CD4-positive, alpha-beta T cell (primary cell): ENCODE measurements at regions not wholly inside any gene's neighbourhood (a gene's known extent, or its start where the extent isn't known, plus 50 kb on each side); places are given as distances from the start of the nearest gene placed in this dataset.

Experiments
- ATAC-seq: fragments of 200-7000 bp; cut with Tn5 transposase; one replicate; pipeline ENCODE4 v1.10.0; 2022; ENCODE audit warnings: mild to moderate bottlenecking; ENCODE audit not compliant: poor library complexity
- CTCF ChIA-PET: fragments of 350-600 bp; sonication (Branson Sonifier 250); formaldehyde crosslinking; loops from one replicate; lab custom pipeline; 2021; ENCODE audit warnings: antibody characterized with exemption, inconsistent platforms; lab: Charles Lee
- POLR2A ChIA-PET: fragments of 350-600 bp; sonication (Branson Sonifier 250); formaldehyde crosslinking; loops from one replicate; lab custom pipeline; 2021; ENCODE audit warnings: antibody characterized with exemption, inconsistent platforms; lab: Charles Lee
- DNase-seq, 14 experiments: peaks; one replicate each; pipeline ENCODE4 v3.0.0-alpha.2; 2013 to 2020; ENCODE audit warnings: mixed read lengths in 2 of 14
- H3K27ac ChIP-seq, 2 donors: one replicate each; pipeline versions ENCODE4 v1.5.1 to v1.7.0; 2013; ENCODE audit warnings: low read length in 2 of 2, low read depth in 1 of 2, mild to moderate bottlenecking in 1 of 2
- H3K27me3 ChIP-seq, 2 experiments: 1 replicate in 1 of 2; 2 replicates in 1 of 2; pipeline versions ENCODE4 v1.6.1 to v1.7.0; 2013; ENCODE audit warnings: low read length in 2 of 2, control low read depth in 1 of 2, mild to moderate bottlenecking in 1 of 2, moderate library complexity in 1 of 2; ENCODE audit not compliant: insufficient read depth in 2 of 2, control insufficient read depth in 1 of 2
- H3K36me3 ChIP-seq: one replicate; pipeline ENCODE4 v1.6.1; 2013; ENCODE audit warnings: low read length, control low read depth; ENCODE audit not compliant: insufficient read depth
- H3K4me1 ChIP-seq: one replicate; pipeline ENCODE4 v1.6.1; 2013; ENCODE audit warnings: low read length, control low read depth; ENCODE audit not compliant: insufficient read depth
- H3K4me3 ChIP-seq: one replicate; pipeline ENCODE4 v1.5.1; 2013; ENCODE audit warnings: mild to moderate bottlenecking, low read length, moderate library complexity
- H3K9me3 ChIP-seq, 2 experiments: 1 replicate in 1 of 2; 2 replicates in 1 of 2; pipeline versions ENCODE4 v1.6.1 to v1.7.0; 2013; ENCODE audit warnings: low read length in 2 of 2, mild to moderate bottlenecking in 2 of 2, control low read depth in 1 of 2, moderate library complexity in 1 of 2; ENCODE audit not compliant: control insufficient read depth in 1 of 2, insufficient read depth in 1 of 2
- H3K27ac Mint-ChIP-seq: one replicate; pipeline ENCODE4 v1.8.0; 2020; ENCODE audit warnings: mixed read lengths
- H3K27me3 Mint-ChIP-seq: one replicate; pipeline ENCODE4 v1.8.0; 2021; ENCODE audit warnings: mixed read lengths
- H3K36me3 Mint-ChIP-seq: one replicate; pipeline ENCODE4 v1.8.0; 2021; ENCODE audit warnings: low read depth, mixed read lengths
- H3K4me1 Mint-ChIP-seq: one replicate; pipeline ENCODE4 v1.8.0; 2021; ENCODE audit warnings: low read depth, mixed read lengths
- H3K4me3 Mint-ChIP-seq: one replicate; pipeline ENCODE4 v1.8.0; 2020; ENCODE audit warnings: mild to moderate bottlenecking, mixed read lengths
- H3K9me3 Mint-ChIP-seq: one replicate; pipeline ENCODE4 v1.8.0; 2020; ENCODE audit warnings: mixed read lengths
- intact Hi-C, 2 experiments: fragments of 100-400 bp; cut with DNase I in 1 of 2; cut with micrococcal nuclease in 1 of 2; formaldehyde crosslinking; loops; one replicate each; pipeline versions ENCODE4 v1.15.1 to v1.9.0; 2023 to 2025; cut with DNase I, micrococcal nuclease
- TF ChIP-seq, protein P1 (sequence below): fragments of 200-600 bp; IDR thresholded peaks from one replicate; pipeline ENCODE4 v1.8.0; 2022; ENCODE audit warnings: antibody characterized with exemption, mild to moderate bottlenecking

DNA sequence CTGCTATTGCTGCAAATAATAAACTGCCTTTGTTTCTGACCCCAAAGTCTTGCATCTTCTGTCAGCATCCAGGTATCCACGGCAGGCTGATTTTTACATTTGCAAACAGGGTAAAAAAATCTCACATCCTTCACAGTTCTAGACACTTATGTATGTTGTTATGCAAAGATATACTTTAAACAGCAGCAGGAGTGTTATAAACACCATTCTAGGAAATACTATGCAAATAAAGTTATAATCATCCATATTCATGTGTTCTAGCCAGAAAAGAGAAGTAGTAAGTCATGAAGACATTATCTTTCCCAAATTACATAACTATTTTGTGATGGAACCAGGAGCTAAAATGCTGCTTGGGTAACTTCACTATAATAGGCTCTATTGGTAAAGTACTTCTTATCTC, 534.2 kb downstream of the LTN1 start:
- no peaks in the 10 kb centered on the region for H3K9me3 Mint-ChIP-seq
- ATAC-seq (no peak), DNase-seq (no peak)
- Histone ChIP-seq H3K4me1 (no peaks in the 10 kb centered on the region), H3K9me3 (no peaks in the 10 kb centered on the region), H3K4me3 (no peak overlapping the region), H3K36me3 (no peaks in the 10 kb centered on the region), H3K27me3 (no peaks in the 10 kb centered on the region), H3K27ac (no peak overlapping the region)
- no peaks in the 10 kb centered on the region for H3K4me1 Mint-ChIP-seq
- TF ChIP-seq, protein P1, sequence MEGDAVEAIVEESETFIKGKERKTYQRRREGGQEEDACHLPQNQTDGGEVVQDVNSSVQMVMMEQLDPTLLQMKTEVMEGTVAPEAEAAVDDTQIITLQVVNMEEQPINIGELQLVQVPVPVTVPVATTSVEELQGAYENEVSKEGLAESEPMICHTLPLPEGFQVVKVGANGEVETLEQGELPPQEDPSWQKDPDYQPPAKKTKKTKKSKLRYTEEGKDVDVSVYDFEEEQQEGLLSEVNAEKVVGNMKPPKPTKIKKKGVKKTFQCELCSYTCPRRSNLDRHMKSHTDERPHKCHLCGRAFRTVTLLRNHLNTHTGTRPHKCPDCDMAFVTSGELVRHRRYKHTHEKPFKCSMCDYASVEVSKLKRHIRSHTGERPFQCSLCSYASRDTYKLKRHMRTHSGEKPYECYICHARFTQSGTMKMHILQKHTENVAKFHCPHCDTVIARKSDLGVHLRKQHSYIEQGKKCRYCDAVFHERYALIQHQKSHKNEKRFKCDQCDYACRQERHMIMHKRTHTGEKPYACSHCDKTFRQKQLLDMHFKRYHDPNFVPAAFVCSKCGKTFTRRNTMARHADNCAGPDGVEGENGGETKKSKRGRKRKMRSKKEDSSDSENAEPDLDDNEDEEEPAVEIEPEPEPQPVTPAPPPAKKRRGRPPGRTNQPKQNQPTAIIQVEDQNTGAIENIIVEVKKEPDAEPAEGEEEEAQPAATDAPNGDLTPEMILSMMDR: no peak
- peaks cover 10% of the 10 kb centered on the region for H3K27me3 Mint-ChIP-seq
- intact Hi-C loops: no loop called here
- no peak overlapping the region for H3K4me3 Mint-ChIP-seq
- CTCF ChIA-PET: no interaction called here
- POLR2A ChIA-PET: no interaction called here
- no peak overlapping the region for H3K27ac Mint-ChIP-seq
- no peaks in the 10 kb centered on the region for H3K36me3 Mint-ChIP-seq

DNA sequence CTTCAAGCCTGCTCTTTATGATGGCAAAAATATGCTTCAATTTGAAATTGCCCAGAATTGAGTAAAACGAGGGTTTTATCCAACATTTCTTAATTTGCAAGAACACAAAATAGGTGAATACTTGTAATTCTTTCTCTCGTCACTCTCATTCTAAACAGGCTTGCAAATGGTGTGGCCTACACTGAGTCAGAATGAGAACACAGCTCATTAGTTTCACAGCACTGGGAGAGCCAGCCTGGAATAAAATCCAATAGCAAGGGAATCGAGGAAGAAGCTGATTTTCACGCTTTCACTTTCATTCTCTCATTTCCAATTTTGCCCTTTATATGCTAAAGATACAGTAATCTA, 537.5 kb downstream of the LTN1 start:
- ATAC-seq: no peak
- Histone ChIP-seq H3K36me3 (no peaks in the 10 kb centered on the region), H3K4me1 (no peaks in the 10 kb centered on the region), H3K27ac (no peak overlapping the region), H3K9me3 (no peaks in the 10 kb centered on the region), H3K27me3 (no peaks in the 10 kb centered on the region), H3K4me3 (no peak overlapping the region)
- Mint-ChIP-seq H3K27me3 (no peaks in the 10 kb centered on the region), H3K4me1 (no peaks in the 10 kb centered on the region), H3K27ac (no peak overlapping the region), H3K9me3 (no peaks in the 10 kb centered on the region), H3K4me3 (no peak overlapping the region), H3K36me3 (no peaks in the 10 kb centered on the region)
- CTCF ChIA-PET: no interaction called here
- intact Hi-C loops: no loop called here
- no peak for DNase-seq
- TF ChIP-seq, protein P1: no peak
- POLR2A ChIA-PET: no interaction called here

DNA sequence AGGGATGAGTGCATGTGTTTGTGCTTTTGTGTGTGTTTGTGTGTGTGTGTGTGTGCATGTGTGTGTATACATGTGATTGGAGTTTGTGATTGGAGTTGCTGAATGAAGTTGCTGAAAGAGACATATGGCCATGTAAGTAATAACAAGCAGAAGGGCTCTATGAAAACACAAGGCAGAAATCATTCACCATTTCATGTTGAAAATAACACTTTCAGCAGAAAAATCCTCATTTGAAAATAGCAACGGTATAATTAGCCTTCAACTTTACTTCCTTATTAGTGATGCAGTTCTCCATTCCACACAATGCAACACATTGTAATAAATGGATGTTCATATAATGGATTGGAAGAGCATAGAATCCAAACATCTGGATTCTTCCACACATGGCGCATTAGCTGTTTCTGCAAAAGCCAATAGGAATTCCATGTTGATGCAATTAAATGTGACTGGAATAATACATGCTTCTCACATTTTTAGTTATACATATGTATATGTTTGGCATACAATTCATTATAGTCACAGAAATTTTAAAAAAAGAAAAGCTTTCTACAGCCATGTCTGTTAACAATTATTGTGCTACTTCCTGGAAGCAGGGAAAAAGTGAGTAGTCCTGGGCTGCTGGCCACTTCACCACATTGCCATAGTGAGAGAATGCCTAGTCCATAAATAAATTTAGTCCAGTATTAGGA, 538.0 kb downstream of the LTN1 start:
- H3K36me3 Mint-ChIP-seq: no peaks in the 10 kb centered on the region
- intact Hi-C loops: no loop called here

More for the DNA sequence above, 538.0 kb downstream of the LTN1 start:
- Mint-ChIP-seq H3K27me3 (no peaks in the 10 kb centered on the region), H3K9me3 (no peaks in the 10 kb centered on the region), H3K4me1 (no peaks in the 10 kb centered on the region), H3K4me3 (no peak overlapping the region), H3K27ac (no peak overlapping the region)
- ChIA-PET CTCF (no interaction called here), POLR2A (no interaction called here)
- ATAC-seq: no peak
- Histone ChIP-seq H3K27ac (no peak overlapping the region), H3K27me3 (no peaks in the 10 kb centered on the region), H3K4me3 (no peak overlapping the region), H3K36me3 (no peaks in the 10 kb centered on the region), H3K4me1 (no peaks in the 10 kb centered on the region), H3K9me3 (no peaks in the 10 kb centered on the region)
- TF ChIP-seq, protein P1: no peak
- DNase-seq: no peak
